RWPE2 (cell line): ENCODE measurements at regions not wholly inside any gene's neighbourhood (a gene's known extent, or its start where the extent isn't known, plus 50 kb on each side); places are given as distances from the start of the nearest gene placed in this dataset.

Source experiments
- ATAC-seq: fragments of 200-7000 bp; cut with Tn5 transposase; 3 replicates; pipeline ENCODE4 v1.9.1; 2021; ENCODE audit warnings: low read depth
- DNase-seq: peaks from one replicate; pipeline ENCODE4 v3.0.0-alpha.2; 2020; ENCODE audit warnings: low spot score
- H3K27ac ChIP-seq: fragments of 450-650 bp; 2 replicates; pipeline ENCODE4 v1.5.1; 2017; ENCODE audit warnings: mild to moderate bottlenecking; ENCODE audit not compliant: poor library complexity, severe bottlenecking
- H3K27me3 ChIP-seq: fragments of 250-450 bp; sonication (Bioruptor Pico); 2 replicates; pipeline ENCODE4 v1.5.1; 2021; ENCODE audit warnings: mild to moderate bottlenecking, moderate library complexity; ENCODE audit not compliant: insufficient read depth, poor library complexity, severe bottlenecking
- H3K36me3 ChIP-seq: fragments of 250-450 bp; sonication (Bioruptor Pico); 2 replicates; pipeline ENCODE4 v1.5.1; 2020; ENCODE audit warnings: low read depth, mild to moderate bottlenecking, moderate library complexity
- H3K4me1 ChIP-seq: fragments of 250-450 bp; sonication (Bioruptor Pico); 2 replicates; pipeline ENCODE4 v1.5.1; 2021; ENCODE audit warnings: mild to moderate bottlenecking, moderate library complexity; ENCODE audit not compliant: insufficient read depth, poor library complexity, severe bottlenecking
- H3K4me3 ChIP-seq: fragments of 250-450 bp; sonication (Bioruptor Pico); 2 replicates; pipeline ENCODE4 v1.5.1; 2021; ENCODE audit warnings: mild to moderate bottlenecking, moderate library complexity; ENCODE audit not compliant: severe bottlenecking
- H3K9me3 ChIP-seq: fragments of 250-450 bp; sonication (Bioruptor Pico); 2 replicates; pipeline ENCODE4 v1.5.1; 2021; ENCODE audit warnings: mild to moderate bottlenecking, moderate library complexity; ENCODE audit not compliant: severe bottlenecking
- TF ChIP-seq, protein P1 (sequence below): fragments of 450-650 bp; IDR thresholded peaks from one replicate; pipeline ENCODE4 v1.5.1; 2017; ENCODE audit warnings: mild to moderate bottlenecking, moderate library complexity; ENCODE audit not compliant: poor library complexity, severe bottlenecking

DNA sequence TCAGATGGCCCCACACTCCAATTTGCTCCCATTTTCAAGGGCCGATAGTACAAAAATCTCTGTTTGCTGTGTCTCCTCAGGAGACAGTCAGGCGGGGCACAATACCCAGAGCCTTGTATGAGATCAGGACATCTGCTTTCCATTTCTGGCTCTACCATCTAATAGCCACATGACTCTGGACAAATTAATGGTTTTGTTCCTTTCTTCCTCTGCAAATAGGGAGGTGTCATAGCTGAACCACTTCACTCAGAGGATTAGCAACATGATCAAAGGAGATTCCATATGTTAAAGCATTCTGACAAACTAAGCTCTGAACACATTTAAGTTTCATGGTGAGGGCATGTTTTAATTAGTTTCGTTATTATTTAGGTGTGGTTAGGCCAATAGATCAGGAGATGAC lies 602.1 kb upstream of the SYT4 start:
- TF ChIP-seq, protein P1, sequence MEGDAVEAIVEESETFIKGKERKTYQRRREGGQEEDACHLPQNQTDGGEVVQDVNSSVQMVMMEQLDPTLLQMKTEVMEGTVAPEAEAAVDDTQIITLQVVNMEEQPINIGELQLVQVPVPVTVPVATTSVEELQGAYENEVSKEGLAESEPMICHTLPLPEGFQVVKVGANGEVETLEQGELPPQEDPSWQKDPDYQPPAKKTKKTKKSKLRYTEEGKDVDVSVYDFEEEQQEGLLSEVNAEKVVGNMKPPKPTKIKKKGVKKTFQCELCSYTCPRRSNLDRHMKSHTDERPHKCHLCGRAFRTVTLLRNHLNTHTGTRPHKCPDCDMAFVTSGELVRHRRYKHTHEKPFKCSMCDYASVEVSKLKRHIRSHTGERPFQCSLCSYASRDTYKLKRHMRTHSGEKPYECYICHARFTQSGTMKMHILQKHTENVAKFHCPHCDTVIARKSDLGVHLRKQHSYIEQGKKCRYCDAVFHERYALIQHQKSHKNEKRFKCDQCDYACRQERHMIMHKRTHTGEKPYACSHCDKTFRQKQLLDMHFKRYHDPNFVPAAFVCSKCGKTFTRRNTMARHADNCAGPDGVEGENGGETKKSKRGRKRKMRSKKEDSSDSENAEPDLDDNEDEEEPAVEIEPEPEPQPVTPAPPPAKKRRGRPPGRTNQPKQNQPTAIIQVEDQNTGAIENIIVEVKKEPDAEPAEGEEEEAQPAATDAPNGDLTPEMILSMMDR: no peak
- ATAC-seq: no peak
- H3K27me3 ChIP-seq: no peaks in the 10 kb centered on the region
- no peaks in the 10 kb centered on the region for H3K4me1 ChIP-seq
- DNase-seq: no peak
- H3K36me3 ChIP-seq: no peaks in the 10 kb centered on the region
- H3K9me3 ChIP-seq: no peaks in the 10 kb centered on the region
- no peak overlapping the region for H3K27ac ChIP-seq
- H3K4me3 ChIP-seq: no peak overlapping the region

DNA sequence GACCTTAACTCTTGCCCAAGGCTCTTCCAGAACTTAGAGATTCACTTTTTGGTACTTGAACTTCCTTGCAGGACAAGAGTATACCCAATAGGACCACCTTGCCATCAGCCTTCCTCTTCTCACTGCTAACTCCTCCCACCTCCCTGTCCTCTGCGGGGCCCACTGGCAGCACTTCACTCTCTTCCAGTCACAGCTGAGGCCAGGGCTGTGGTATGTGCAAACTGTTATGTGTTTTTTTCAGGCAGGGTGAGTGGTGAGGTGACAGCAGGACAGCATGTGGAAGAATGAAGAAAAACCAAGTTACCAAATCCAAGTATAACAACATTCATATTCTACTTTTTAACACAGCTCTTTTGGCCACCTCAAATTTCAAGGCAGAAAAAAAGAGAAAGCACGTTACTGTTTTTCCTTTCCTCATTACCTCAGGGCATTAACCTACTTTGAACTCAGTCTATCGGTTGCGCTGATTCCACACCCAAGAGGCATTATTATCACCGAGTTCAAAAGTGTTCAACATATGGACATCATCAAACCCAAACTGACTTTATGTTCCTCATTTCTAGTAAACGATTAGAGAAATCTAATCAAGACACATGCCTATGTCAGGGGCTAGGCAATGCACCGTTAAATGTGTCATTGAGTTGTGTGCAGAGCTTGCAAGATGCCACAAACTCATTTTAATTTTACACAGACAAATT lies 605.2 kb upstream of the SYT4 start:
- no peaks in the 10 kb centered on the region for H3K9me3 ChIP-seq
- no peak for ATAC-seq
- no peaks in the 10 kb centered on the region for H3K36me3 ChIP-seq
- no peak overlapping the region for H3K27ac ChIP-seq
- TF ChIP-seq, protein P1: no peak
- no peak overlapping the region for H3K4me3 ChIP-seq
- H3K4me1 ChIP-seq: no peaks in the 10 kb centered on the region
- DNase-seq: no peak
- H3K27me3 ChIP-seq: no peaks in the 10 kb centered on the region

DNA sequence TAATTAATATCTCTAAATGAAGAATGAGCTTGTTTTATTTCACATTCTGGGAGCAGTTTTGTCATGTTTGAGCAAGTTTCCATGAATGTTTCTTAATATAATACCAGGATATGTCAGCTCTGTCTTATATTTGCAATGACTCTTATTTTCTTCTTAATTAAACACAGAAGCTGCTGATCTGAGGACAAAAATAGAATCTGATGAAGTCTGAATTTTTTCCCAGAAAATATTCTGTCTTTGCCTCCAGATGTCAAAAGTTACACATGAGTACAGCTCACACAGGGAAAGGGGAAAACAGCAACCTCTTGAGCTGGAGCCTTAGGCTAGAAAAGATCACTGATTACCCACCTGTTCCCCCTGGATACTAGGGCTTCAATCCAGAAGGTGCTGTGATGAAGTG lies 606.6 kb upstream of the SYT4 start:
- DNase-seq: no peak
- Histone ChIP-seq H3K36me3 (no peaks in the 10 kb centered on the region), H3K9me3 (no peaks in the 10 kb centered on the region), H3K4me3 (no peak overlapping the region), H3K4me1 (no peaks in the 10 kb centered on the region), H3K27me3 (no peaks in the 10 kb centered on the region), H3K27ac (no peak overlapping the region)
- TF ChIP-seq, protein P1: no peak
- no peak for ATAC-seq

- no peak overlapping the region for H3K27ac ChIP-seq
- DNase-seq (no peak), ATAC-seq (no peak)
- no peaks in the 10 kb centered on the region for H3K36me3 ChIP-seq
- H3K9me3 ChIP-seq: no peaks in the 10 kb centered on the region
- no peak overlapping the region for H3K4me3 ChIP-seq
- no peaks in the 10 kb centered on the region for H3K4me1 ChIP-seq
- no peaks in the 10 kb centered on the region for H3K27me3 ChIP-seq
- TF ChIP-seq, protein P1: no peak
Measured at GRCh38 chr18:43886341-43886740, 609.1 kb upstream of the SYT4 start.

DNA sequence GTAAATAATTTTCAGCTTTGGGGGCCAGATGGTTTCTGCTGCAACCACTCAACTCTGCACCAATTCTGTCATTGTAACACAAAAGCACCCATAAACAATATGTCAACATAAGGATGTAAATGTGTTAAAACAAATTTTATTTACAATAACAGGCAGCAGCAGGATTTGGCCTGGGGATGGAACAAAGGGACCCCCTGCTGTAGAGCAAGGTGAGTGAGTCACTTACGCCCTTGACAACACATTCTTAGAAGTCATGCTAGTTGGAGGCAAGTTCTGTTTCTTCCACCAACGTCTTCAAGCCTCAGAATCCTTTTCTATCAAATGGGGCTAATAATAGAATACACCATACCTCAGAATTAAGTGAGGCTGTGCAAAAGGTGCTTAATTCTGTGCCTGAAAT lies 610.2 kb upstream of the SYT4 start:
- Histone ChIP-seq H3K36me3 (no peaks in the 10 kb centered on the region), H3K27ac (no peak overlapping the region), H3K4me1 (no peaks in the 10 kb centered on the region), H3K4me3 (no peak overlapping the region), H3K27me3 (no peaks in the 10 kb centered on the region), H3K9me3 (no peaks in the 10 kb centered on the region)
- TF ChIP-seq, protein P1: no peak
- no peak for ATAC-seq
- DNase-seq: no peak
